ENCODE measurements at regions not wholly inside any gene's neighbourhood (a gene's known extent, or its start where the extent isn't known, plus 50 kb on each side); places are given as distances from the start of the nearest gene placed in this dataset.

- DNase-seq (ENCODE audit: low spot score) (no peak), ATAC-seq (ENCODE audit: low FRiP score) (no peak)
- TF ChIP-seq, protein P1, sequence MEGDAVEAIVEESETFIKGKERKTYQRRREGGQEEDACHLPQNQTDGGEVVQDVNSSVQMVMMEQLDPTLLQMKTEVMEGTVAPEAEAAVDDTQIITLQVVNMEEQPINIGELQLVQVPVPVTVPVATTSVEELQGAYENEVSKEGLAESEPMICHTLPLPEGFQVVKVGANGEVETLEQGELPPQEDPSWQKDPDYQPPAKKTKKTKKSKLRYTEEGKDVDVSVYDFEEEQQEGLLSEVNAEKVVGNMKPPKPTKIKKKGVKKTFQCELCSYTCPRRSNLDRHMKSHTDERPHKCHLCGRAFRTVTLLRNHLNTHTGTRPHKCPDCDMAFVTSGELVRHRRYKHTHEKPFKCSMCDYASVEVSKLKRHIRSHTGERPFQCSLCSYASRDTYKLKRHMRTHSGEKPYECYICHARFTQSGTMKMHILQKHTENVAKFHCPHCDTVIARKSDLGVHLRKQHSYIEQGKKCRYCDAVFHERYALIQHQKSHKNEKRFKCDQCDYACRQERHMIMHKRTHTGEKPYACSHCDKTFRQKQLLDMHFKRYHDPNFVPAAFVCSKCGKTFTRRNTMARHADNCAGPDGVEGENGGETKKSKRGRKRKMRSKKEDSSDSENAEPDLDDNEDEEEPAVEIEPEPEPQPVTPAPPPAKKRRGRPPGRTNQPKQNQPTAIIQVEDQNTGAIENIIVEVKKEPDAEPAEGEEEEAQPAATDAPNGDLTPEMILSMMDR (IDR thresholded peaks at IDR 0.05), result no peak
Observed at GRCh38 chr13:50414640-50415039, 399.4 kb downstream of the KCNRG start.

DNA sequence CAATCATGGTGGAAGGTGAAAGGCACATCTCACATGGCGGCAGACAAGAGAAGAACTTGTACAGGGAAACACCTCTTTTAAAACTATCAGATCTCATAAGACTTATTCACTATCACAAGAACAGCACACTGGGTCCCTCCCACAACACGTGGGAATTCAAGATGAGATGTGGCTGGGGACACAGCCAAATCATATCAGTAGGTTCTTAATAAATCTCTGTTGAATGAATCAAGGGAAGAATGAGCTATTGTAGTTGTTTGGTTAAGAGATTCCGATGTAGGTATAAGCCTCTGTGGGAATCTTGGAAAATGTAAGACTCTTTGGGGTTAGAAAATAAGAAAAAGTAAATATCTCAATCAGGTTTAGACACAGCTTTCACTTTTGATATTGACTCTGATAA is 400.2 kb downstream of the KCNRG start:
- DNase-seq (ENCODE audit: low spot score) (no peak), ATAC-seq (ENCODE audit: low FRiP score) (no peak)
- TF ChIP-seq, protein P1 (IDR thresholded peaks at IDR 0.05), result no peak

DNA sequence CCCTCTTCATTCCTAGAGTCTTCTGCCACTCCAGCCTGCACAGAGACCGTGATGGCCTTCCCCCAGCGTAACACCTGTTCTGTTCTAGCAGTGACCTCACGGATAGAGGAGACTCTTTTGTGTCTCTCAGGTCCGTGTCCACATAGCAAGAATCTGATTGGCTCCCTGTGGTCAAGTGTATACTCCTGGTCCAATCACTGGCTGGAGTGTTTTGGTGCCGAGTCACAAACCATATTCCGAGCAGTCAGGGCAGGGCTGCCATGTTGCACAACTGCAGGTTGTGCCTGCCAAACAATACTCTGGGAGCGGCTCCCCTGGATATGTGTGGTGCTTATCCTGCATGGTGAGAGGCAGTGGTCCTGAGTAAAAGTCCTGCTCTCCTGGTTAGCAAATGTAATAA is 402.4 kb downstream of the KCNRG start:
- TF ChIP-seq, protein P1 (IDR thresholded peaks at IDR 0.05), result no peak
- no peak for ATAC-seq (ENCODE audit: low FRiP score)
- no peak for DNase-seq (ENCODE audit: low spot score)

GRCh38 chr13:50419331-50419865 is 404.2 kb downstream of the KCNRG start:
- TF ChIP-seq, protein P1 (IDR thresholded peaks at IDR 0.05), result no peak
- DNase-seq (ENCODE audit: low spot score) (no peak), ATAC-seq (ENCODE audit: low FRiP score) (no peak)

- ATAC-seq (ENCODE audit: low FRiP score) (no peak), DNase-seq (ENCODE audit: low spot score) (no peak)
- TF ChIP-seq, protein P1 (IDR thresholded peaks at IDR 0.05), result no peak
Observed at GRCh38 chr13:50419896-50420295, 404.7 kb downstream of the KCNRG start.

- TF ChIP-seq, protein P1 (IDR thresholded peaks at IDR 0.05), result no peak
- no peak for DNase-seq (ENCODE audit: low spot score)
- ATAC-seq (ENCODE audit: low FRiP score), result no peak
Observed at GRCh38 chr13:50420718-50421472, 405.7 kb downstream of the KCNRG start.
